Mesenchymal stem cell (in vitro differentiated cells and primary cell): ENCODE measurements at regions not wholly inside any gene's neighbourhood (a gene's known extent, or its start where the extent isn't known, plus 50 kb on each side); places are given as distances from the start of the nearest gene placed in this dataset.

Experiments used
- DNase-seq: peaks from one replicate; pipeline ENCODE4 v3.0.0-alpha.2; 2013
- H2AFZ ChIP-seq: one replicate; pipeline ENCODE4 v1.6.1; 2013; ENCODE audit warnings: low read depth, mild to moderate bottlenecking, control low read depth, inconsistent platforms, low read length, moderate library complexity
- H2AK5ac ChIP-seq: 2 replicates; pipeline ENCODE4 v1.6.1; 2013; ENCODE audit warnings: low read length, moderate library complexity, mild to moderate bottlenecking, inconsistent platforms; ENCODE audit not compliant: severe bottlenecking
- H2BK120ac ChIP-seq: one replicate; pipeline ENCODE4 v1.6.1; 2013; ENCODE audit warnings: low read depth, mild to moderate bottlenecking, inconsistent platforms, low read length, moderate library complexity
- H2BK12ac ChIP-seq, 2 experiments: one replicate each; pipeline ENCODE4 v1.6.1; 2013; ENCODE audit warnings: inconsistent platforms in 2 of 2, low read length in 2 of 2, mild to moderate bottlenecking in 2 of 2, moderate library complexity in 2 of 2, control low read depth in 1 of 2
- H2BK15ac ChIP-seq: one replicate; pipeline ENCODE4 v1.6.1; 2013; ENCODE audit warnings: mild to moderate bottlenecking, low read depth, inconsistent platforms; ENCODE audit not compliant: poor library complexity, severe bottlenecking
- H2BK5ac ChIP-seq: 2 replicates; pipeline ENCODE4 v1.6.1; 2013; ENCODE audit warnings: low read depth, mild to moderate bottlenecking, low read length, control low read depth, inconsistent platforms; ENCODE audit not compliant: poor library complexity, severe bottlenecking
- H3K14ac ChIP-seq, 2 experiments: one replicate each; pipeline ENCODE4 v1.6.1; 2013; ENCODE audit warnings: inconsistent platforms in 2 of 2, low read length in 2 of 2, control low read depth in 1 of 2, mild to moderate bottlenecking in 1 of 2, moderate library complexity in 1 of 2
- H3K18ac ChIP-seq, 2 experiments: one replicate each; pipeline ENCODE4 v1.6.1; 2013; ENCODE audit warnings: inconsistent platforms in 2 of 2, low read length in 2 of 2, control low read depth in 1 of 2, low read depth in 1 of 2, mild to moderate bottlenecking in 1 of 2
- H3K23ac ChIP-seq, 2 experiments: one replicate each; pipeline ENCODE4 v1.6.1; 2013; ENCODE audit warnings: inconsistent platforms in 2 of 2, low read length in 2 of 2, mild to moderate bottlenecking in 2 of 2, moderate library complexity in 2 of 2, control low read depth in 1 of 2
- H3K27ac ChIP-seq: 2 replicates; pipeline ENCODE4 v1.5.1; 2013; ENCODE audit warnings: mild to moderate bottlenecking, moderate library complexity, low read length, control low read depth, inconsistent platforms; ENCODE audit not compliant: poor library complexity, severe bottlenecking
- H3K27me3 ChIP-seq, 2 experiments: 2 replicates each; pipeline versions ENCODE4 v1.6.1 to v1.7.0; 2013; ENCODE audit warnings: low read length in 2 of 2, mild to moderate bottlenecking in 2 of 2, moderate library complexity in 2 of 2, control low read depth in 1 of 2, inconsistent platforms in 1 of 2; ENCODE audit not compliant: control insufficient read depth in 1 of 2, insufficient read depth in 1 of 2
- H3K36me3 ChIP-seq, 2 experiments: 2 replicates each; pipeline versions ENCODE4 v1.6.1 to v1.7.0; 2013; ENCODE audit warnings: low read length in 2 of 2, control low read depth in 1 of 2, inconsistent platforms in 1 of 2, low read depth in 1 of 2, mild to moderate bottlenecking in 1 of 2; ENCODE audit not compliant: insufficient read depth in 2 of 2, control insufficient read depth in 1 of 2
- H3K4ac ChIP-seq, 2 experiments: one replicate each; pipeline ENCODE4 v1.6.1; 2013; ENCODE audit warnings: inconsistent platforms in 2 of 2, low read length in 2 of 2, mild to moderate bottlenecking in 2 of 2, moderate library complexity in 2 of 2, control low read depth in 1 of 2, low read depth in 1 of 2
- H3K4me1 ChIP-seq: 2 replicates; pipeline ENCODE4 v1.6.1; 2013; ENCODE audit warnings: low read depth, low read length, control low read depth; ENCODE audit not compliant: control insufficient read depth, insufficient read depth
- H3K4me2 ChIP-seq: 2 replicates; pipeline ENCODE4 v1.6.1; 2013; ENCODE audit warnings: low read length, mild to moderate bottlenecking, inconsistent platforms; ENCODE audit not compliant: poor library complexity, severe bottlenecking
- H3K4me3 ChIP-seq, 2 experiments: 2 replicates each; pipeline versions ENCODE4 v1.5.1 to v1.7.0; 2013; ENCODE audit warnings: low read length in 2 of 2, mild to moderate bottlenecking in 2 of 2, control low read depth in 1 of 2, low read depth in 1 of 2; ENCODE audit not compliant: insufficient read depth in 1 of 2
- H3K79me1 ChIP-seq: replicated peaks from 2 replicates; pipeline ENCODE4 v1.6.1; 2013; ENCODE audit warnings: mild to moderate bottlenecking, control low read depth, low read length, inconsistent platforms; ENCODE audit not compliant: poor library complexity, severe bottlenecking
- H3K9ac ChIP-seq: 2 replicates; pipeline ENCODE4 v1.7.0; 2013; ENCODE audit warnings: mild to moderate bottlenecking, low read length, moderate library complexity
- H3K9me3 ChIP-seq: 2 replicates; pipeline ENCODE4 v1.7.0; 2013; ENCODE audit warnings: mild to moderate bottlenecking, low read length; ENCODE audit not compliant: control insufficient read depth
- H4K8ac ChIP-seq: one replicate; pipeline ENCODE4 v1.6.1; 2013; ENCODE audit warnings: inconsistent platforms, mild to moderate bottlenecking, low read length, moderate library complexity
- H4K91ac ChIP-seq: one replicate; pipeline ENCODE4 v1.6.1; 2013; ENCODE audit warnings: mild to moderate bottlenecking, low read length, inconsistent platforms
- WGBS: methylation state at CpG from one replicate; pipeline ENCODE4 v1.1.7; 2013; ENCODE audit warnings: mixed read lengths; 5-methylcytosine and 5-hydroxymethylcytosine counted together

DNA sequence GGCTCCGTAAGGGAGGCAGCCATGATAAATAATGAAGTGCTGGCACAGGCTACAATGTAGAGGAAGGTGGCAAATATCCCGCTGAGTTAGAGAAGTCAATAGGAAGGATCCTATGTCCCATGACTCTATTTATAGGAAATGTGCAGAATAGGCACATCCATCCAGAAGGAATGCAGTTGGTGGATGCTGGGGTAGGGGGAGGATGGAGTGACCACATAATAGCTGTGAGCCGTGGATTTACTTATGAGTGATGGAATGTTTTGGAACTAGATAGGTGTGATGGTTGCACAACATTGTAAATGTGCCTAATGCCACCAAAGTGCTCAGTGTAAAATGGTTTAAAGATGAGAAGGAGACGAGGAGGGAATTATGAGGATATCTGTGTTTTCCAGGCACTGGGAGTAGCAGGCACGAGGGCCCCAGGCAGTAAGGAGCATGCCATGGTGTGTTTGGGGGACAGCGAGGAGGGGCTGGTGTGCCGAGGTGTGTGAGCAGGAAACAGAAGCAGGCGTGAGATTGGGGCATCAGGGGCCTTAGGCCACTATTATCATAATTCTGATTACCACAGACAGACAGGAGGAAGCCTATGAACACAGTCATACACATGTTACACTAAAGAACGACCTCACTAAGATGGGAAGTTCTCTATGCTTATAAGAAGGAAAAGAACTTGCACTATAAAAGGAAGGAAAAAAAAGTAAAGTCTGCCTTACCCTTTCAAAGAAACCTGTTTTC lies 837.3 kb upstream of the TMEM132C start:
- Histone ChIP-seq H2BK5ac (no peak overlapping the region), H3K4me2 (no peak overlapping the region)

DNA sequence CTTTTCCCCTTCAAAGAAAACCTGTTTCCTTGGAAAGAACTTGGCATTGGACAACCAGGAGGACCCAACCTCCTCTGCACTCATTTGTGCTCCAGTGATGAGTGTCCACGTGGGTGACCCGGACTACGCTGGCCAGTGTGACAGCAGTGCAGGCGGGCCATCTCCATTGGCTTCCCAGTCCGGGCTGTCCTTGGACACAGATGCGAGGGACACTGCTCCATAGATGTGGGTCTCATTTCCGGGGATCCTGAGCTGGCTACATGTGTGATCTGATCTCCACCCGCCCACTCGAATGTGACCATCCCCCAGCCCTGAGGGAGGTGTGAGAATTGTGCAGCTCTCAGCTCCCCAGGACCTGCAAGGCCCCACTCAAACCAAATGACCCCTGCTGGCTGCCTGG lies 836.6 kb upstream of the TMEM132C start:
- Histone ChIP-seq H3K27ac (no peak overlapping the region), H2BK12ac (no peak overlapping the region), H3K9me3 (peaks cover 6% of the 10 kb centered on the region), H2BK15ac (no peak overlapping the region), H3K4me2 (no peak overlapping the region), H3K23ac (no peak overlapping the region), H2AK5ac (no peak overlapping the region), H3K79me1 (no peaks in the 10 kb centered on the region), H2AFZ (peak overlapping the region; percentile 14), H3K27me3 (peaks cover 0 to 32% of the 10 kb centered on the region in 2 experiments), H4K8ac (no peak overlapping the region), H3K36me3 (no peaks in the 10 kb centered on the region), H2BK5ac (no peak overlapping the region), H4K91ac (no peak overlapping the region), H3K18ac (no peak overlapping the region), H3K14ac (no peak overlapping the region), H2BK120ac (no peak overlapping the region), H3K4me3 (no peak overlapping the region), H3K4ac (no peak overlapping the region), H3K4me1 (no peaks in the 10 kb centered on the region), H3K9ac (no peak overlapping the region)
- WGBS = 84% methylated on average over 9 of the region's 9 CpGs
- DNase-seq = no peak

More for the DNA sequence above, 837.3 kb upstream of the TMEM132C start:
- Histone ChIP-seq H3K27me3 (peaks cover 0 to 32% of the 10 kb centered on the region in 2 experiments), H3K9ac (no peak overlapping the region), H3K4me3 (no peak overlapping the region), H4K8ac (no peak overlapping the region), H2BK15ac (no peak overlapping the region), H3K14ac (no peak overlapping the region), H2AK5ac (no peak overlapping the region), H2BK120ac (no peak overlapping the region), H3K9me3 (peaks cover 4% of the 10 kb centered on the region), H2BK12ac (no peak overlapping the region), H4K91ac (no peak overlapping the region), H3K23ac (no peak overlapping the region), H3K36me3 (no peaks in the 10 kb centered on the region), H3K18ac (no peak overlapping the region), H3K4me1 (no peaks in the 10 kb centered on the region), H2AFZ (no peak overlapping the region), H3K79me1 (no peaks in the 10 kb centered on the region), H3K4ac (no peak overlapping the region), H3K27ac (no peak overlapping the region)
- 79% methylated on average over 5 of the region's 9 CpGs for WGBS
- DNase-seq = no peak

DNA sequence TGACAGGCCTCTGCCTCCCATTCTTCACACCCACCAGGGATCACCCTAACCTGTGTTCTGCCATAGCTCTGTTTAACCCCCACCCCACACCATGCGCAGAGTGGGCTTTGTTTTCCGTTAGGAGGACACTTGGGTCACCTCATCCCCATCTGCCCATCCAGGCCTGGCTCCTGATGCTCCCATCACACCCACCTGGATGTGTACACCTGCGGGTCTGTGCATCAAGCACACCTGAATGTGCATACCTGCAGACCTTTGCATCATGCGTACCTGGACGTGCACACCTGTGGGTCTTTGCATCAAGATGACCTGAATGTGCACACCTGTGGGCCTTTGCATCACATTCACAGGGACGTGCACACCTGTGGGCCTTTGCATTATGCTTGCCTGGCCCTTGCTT lies 835.8 kb upstream of the TMEM132C start:
- WGBS = 84% methylated on average over 6 of the region's 6 CpGs
- Histone ChIP-seq H2BK120ac (no peak overlapping the region), H2BK15ac (no peak overlapping the region), H3K27ac (no peak overlapping the region), H3K23ac (no peak overlapping the region), H4K91ac (no peak overlapping the region), H3K36me3 (no peaks in the 10 kb centered on the region), H3K79me1 (no peaks in the 10 kb centered on the region), H2AFZ (no peak overlapping the region), H3K9ac (no peak overlapping the region), H2AK5ac (no peak overlapping the region), H3K4ac (no peak overlapping the region), H3K9me3 (peaks cover 14% of the 10 kb centered on the region), H3K14ac (no peak overlapping the region), H3K4me3 (no peak overlapping the region), H3K4me2 (no peak overlapping the region), H3K4me1 (no peaks in the 10 kb centered on the region), H2BK5ac (no peak overlapping the region), H2BK12ac (no peak overlapping the region), H4K8ac (no peak overlapping the region), H3K27me3 (peaks cover 0 to 35% of the 10 kb centered on the region in 2 experiments), H3K18ac (no peak overlapping the region)
- DNase-seq = no peak

DNA sequence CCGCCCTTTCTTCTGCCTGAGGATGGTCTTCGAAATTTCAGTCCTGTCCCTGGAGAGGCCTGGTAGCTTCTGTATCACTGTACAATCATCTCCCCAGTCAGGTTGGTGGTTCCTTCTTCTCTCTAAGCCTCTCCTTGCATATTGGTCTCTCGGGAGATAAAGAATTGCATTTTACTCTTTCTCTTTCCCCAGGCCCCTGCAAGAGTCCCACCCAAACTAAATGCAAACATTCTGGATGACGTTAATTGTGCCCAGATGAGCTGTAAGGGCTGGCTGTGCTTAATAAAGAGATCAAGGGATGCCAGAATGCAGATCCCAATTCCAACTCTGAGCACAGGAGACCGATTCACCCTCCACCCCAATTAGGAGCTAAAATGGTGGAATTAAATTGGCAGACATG lies 835.4 kb upstream of the TMEM132C start:
- H3K4me2 ChIP-seq = no peak overlapping the region
- H4K91ac ChIP-seq = no peak overlapping the region
- H4K8ac ChIP-seq = no peak overlapping the region
- H2AFZ ChIP-seq = no peak overlapping the region
- H2BK120ac ChIP-seq = no peak overlapping the region
- no peak overlapping the region for H3K9ac ChIP-seq
- H2BK12ac ChIP-seq = no peak overlapping the region
- no peak overlapping the region for H3K23ac ChIP-seq
- H3K27ac ChIP-seq = no peak overlapping the region
- no peak overlapping the region for H2BK5ac ChIP-seq
- DNase-seq = no peak
- H3K14ac ChIP-seq = no peak overlapping the region
- no peak overlapping the region for H3K18ac ChIP-seq
- no peak overlapping the region for H2BK15ac ChIP-seq
- H3K4me1 ChIP-seq = no peaks in the 10 kb centered on the region
- H3K27me3 ChIP-seq = peaks cover 0 to 35% of the 10 kb centered on the region in 2 experiments
- no peak overlapping the region for H3K4me3 ChIP-seq
- WGBS = 72% methylated on average over 3 of the region's 5 CpGs
- no peaks in the 10 kb centered on the region for H3K36me3 ChIP-seq
- H3K9me3 ChIP-seq = peaks cover 15% of the 10 kb centered on the region
- H2AK5ac ChIP-seq = no peak overlapping the region
- H3K79me1 ChIP-seq = no peaks in the 10 kb centered on the region
- H3K4ac ChIP-seq = no peak overlapping the region
